ENCODE measurements at regions not wholly inside any gene's neighbourhood (a gene's known extent, or its start where the extent isn't known, plus 50 kb on each side); places are given as distances from the start of the nearest gene placed in this dataset.

- peak; percentile 78 to 87 (median 84) for DNase-seq
Measured at GRCh38 chr17:77374170-77374936, 233.6 kb downstream of the SEC14L1 start.

DNA sequence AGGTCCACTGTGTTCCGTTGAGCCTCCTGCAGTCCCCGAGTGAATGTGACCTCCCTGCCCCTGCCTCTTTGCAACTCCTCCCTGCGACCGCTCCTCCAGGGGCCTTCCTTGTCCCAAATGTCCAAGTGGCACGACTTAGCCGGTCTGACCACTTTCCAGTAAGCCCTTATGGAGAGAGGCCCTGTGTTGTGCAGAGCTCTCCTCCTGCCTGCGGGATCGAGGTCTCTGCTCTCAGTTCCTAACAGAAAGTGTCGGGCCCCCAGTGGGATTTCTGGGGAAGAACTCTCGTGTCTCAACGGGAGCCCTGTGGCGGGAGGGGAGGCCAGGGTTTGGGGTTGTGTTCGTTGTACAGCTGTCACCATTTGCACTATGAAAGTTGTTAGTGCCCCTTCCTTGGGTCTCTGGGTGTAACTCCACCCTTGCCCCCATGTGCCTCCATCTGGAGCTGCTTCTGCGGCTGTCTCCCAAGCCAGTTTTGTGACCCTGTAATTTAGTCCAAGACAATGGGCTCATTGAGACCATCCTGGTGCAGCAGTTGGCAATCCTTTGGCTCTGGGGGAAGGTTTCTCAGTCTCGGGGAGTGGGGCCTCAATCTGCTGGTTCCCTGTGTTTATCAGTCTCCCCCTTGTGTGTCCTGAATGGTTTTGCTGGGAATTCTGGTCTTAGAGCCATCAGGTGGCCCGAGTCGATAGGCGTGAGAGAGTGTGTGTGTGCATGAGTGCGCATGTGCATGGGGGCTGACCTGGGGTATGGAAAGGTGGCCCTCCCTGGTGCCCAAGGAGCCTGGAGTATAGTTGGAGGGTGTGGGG, 234.5 kb downstream of the SEC14L1 start:
- Histone ChIP-seq H3K4me1 (ENCODE audit: insufficient read depth) (peaks cover 61% of the 10 kb centered on the region), H3K27ac (peak overlapping the region; percentile 77 to 89), H3K27me3 (no peaks in the 10 kb centered on the region), H3K9me3 (no peaks in the 10 kb centered on the region), H3K4me3 (peak overlapping the region; percentile 73), H3K36me3 (no peaks in the 10 kb centered on the region)
- no peak for TF ChIP-seq POLR2A (IDR thresholded peaks at IDR 0.05)
- intact Hi-C loops (cut with DNase I), result loop anchor here in 3 of 4 donors (5.0 to 10.0 kb wide), 2 partner anchors 47 to 49 kb away; no protein-coding TSS in a partner anchor
- peak in 3 of 5 donors; percentile 36 to 54 (median 39) for DNase-seq
- WGBS, 3 donors, result 23 to 35% (median 30%) methylated on average over 14 to 19 of the region's 19 CpGs

More at GRCh38 chr17:77374170-77374936, 233.6 kb downstream of the SEC14L1 start:
- 2 to 4% (median 3%) methylated on average over 29 to 34 of the region's 34 CpGs for WGBS, 3 donors
- TF ChIP-seq, protein P1, sequence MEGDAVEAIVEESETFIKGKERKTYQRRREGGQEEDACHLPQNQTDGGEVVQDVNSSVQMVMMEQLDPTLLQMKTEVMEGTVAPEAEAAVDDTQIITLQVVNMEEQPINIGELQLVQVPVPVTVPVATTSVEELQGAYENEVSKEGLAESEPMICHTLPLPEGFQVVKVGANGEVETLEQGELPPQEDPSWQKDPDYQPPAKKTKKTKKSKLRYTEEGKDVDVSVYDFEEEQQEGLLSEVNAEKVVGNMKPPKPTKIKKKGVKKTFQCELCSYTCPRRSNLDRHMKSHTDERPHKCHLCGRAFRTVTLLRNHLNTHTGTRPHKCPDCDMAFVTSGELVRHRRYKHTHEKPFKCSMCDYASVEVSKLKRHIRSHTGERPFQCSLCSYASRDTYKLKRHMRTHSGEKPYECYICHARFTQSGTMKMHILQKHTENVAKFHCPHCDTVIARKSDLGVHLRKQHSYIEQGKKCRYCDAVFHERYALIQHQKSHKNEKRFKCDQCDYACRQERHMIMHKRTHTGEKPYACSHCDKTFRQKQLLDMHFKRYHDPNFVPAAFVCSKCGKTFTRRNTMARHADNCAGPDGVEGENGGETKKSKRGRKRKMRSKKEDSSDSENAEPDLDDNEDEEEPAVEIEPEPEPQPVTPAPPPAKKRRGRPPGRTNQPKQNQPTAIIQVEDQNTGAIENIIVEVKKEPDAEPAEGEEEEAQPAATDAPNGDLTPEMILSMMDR (IDR thresholded peaks at IDR 0.05), result peak in 1 of 3 donors; percentile 32
- peak; percentile 59 for TF ChIP-seq POLR2A (IDR thresholded peaks at IDR 0.05)
- TF ChIP-seq EP300 (IDR thresholded peaks at IDR 0.05), result no peak
- no peaks in the 10 kb centered on the region for H3K9me3 ChIP-seq
- peak overlapping the region; percentile 73 for H3K4me3 ChIP-seq
- peak overlapping the region; percentile 77 to 89 for H3K27ac ChIP-seq
- H3K4me1 ChIP-seq (ENCODE audit: insufficient read depth), result peaks cover 56% of the 10 kb centered on the region
- no peaks in the 10 kb centered on the region for H3K36me3 ChIP-seq
- intact Hi-C loops (cut with DNase I), result loop anchor here in 1 of 4 donors (10.0 kb wide), 1 partner anchor 50 kb away; no protein-coding TSS in a partner anchor
- no peaks in the 10 kb centered on the region for H3K27me3 ChIP-seq

DNA sequence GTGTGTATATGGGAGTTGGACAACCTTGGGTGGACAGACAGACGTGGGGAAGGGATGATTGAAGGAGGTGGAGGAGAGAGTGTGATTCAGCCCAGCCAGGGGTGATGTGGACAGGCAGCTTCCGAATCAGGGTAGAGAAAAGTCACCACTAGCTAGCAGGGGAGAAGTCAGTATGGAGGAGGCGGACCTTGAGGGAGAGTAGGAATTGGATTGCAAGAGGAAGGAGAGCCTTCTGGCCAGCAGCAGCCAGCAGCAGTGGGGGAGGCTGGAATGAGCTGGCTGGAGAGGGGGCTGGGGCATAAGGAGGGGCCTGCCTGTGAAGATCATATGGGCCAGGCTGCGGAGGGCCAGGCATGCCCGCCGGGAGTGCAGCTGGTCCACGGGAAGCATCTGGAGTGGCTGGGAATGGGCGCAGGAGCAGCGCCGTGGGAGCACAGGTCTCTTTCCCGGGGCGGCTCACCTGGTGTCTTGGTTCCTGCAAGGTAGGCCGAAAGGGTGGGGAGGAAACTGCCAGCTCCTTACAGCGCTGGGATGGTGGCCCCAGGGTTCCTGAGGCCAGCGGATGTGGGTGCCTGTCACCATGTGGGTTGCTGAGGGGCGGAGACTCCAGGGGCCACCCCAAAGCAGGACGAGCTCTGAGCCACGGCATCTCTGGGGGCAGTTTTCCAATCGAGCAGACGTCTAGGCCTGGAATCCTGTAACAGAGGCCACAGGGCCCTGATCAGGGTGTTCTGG, 235.3 kb downstream of the SEC14L1 start:
- intact Hi-C loops (cut with DNase I), result loop anchor here in 3 of 4 donors (5.0 to 10.0 kb wide), 2 partner anchors 46 to 49 kb away; no protein-coding TSS in a partner anchor
- peak; percentile 60 to 75 (median 70) for DNase-seq
- H3K4me1 ChIP-seq (ENCODE audit: insufficient read depth), result peaks cover 66% of the 10 kb centered on the region

More for the DNA sequence above, 235.3 kb downstream of the SEC14L1 start:
- TF ChIP-seq, protein P1 (IDR thresholded peaks at IDR 0.05), result no peak
- no peak for TF ChIP-seq POLR2A (IDR thresholded peaks at IDR 0.05)
- no peak for TF ChIP-seq EP300 (IDR thresholded peaks at IDR 0.05)
- H3K9me3 ChIP-seq, result no peaks in the 10 kb centered on the region
- H3K27ac ChIP-seq, result peak overlapping the region; percentile 77 to 89
- no peak overlapping the region for H3K4me3 ChIP-seq
- no peaks in the 10 kb centered on the region for H3K36me3 ChIP-seq
- 18 to 21% (median 20%) methylated on average over 20 of the region's 20 CpGs for WGBS, 3 donors
- no peaks in the 10 kb centered on the region for H3K27me3 ChIP-seq
